ENCODE measurements at regions not wholly inside any gene's neighbourhood (a gene's known extent, or its start where the extent isn't known, plus 50 kb on each side); places are given as distances from the start of the nearest gene placed in this dataset.
"Not testable (repeated sequence)": the region's sequence is repeated elsewhere in the genome, so short reads cannot be mapped to it uniquely, and the experiment has no call there.

DNA sequence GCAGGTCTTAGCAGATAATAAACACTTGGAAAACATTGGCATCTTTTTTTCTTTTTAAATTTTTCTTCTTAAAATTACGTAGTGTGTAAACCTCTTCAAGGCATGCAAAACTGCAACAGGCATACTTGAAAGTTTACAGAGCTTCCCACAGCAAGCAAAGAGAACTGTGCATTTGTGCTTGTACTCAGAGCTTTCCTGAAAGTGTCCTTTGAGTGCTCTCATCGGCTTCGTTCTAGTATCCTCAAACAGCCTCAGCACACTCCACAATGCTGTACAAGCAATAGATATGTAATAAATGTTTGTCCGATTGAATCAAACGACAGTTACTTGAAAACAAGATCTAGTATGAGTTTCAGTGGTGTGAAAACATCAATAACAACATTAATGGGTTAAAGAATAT, 227.5 kb downstream of the PAPSS1 start:
- TF ChIP-seq, protein P1, sequence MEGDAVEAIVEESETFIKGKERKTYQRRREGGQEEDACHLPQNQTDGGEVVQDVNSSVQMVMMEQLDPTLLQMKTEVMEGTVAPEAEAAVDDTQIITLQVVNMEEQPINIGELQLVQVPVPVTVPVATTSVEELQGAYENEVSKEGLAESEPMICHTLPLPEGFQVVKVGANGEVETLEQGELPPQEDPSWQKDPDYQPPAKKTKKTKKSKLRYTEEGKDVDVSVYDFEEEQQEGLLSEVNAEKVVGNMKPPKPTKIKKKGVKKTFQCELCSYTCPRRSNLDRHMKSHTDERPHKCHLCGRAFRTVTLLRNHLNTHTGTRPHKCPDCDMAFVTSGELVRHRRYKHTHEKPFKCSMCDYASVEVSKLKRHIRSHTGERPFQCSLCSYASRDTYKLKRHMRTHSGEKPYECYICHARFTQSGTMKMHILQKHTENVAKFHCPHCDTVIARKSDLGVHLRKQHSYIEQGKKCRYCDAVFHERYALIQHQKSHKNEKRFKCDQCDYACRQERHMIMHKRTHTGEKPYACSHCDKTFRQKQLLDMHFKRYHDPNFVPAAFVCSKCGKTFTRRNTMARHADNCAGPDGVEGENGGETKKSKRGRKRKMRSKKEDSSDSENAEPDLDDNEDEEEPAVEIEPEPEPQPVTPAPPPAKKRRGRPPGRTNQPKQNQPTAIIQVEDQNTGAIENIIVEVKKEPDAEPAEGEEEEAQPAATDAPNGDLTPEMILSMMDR (conservative IDR thresholded peaks at IDR 0.05): no peak
- peak overlapping the region; percentile 59 for H3K27ac ChIP-seq

DNA sequence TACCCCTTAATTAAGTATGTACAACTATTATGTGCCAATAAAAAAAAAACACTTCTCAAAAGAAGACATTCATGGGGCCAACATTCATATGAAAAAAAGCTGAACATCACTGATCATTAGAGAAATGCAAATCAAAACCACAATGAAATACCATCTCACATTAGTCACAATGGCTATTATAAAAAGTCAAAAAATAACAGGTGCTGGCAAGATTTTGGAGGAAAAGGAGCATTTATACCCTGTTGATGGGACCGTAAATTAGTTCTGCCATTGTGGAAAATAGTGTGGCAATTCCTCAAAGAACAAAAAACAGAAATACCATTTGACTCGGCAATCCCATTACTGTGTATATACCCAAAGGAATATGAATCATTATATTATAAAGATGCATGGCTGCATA, 229.9 kb downstream of the PAPSS1 start:
- H3K27ac ChIP-seq: no peak overlapping the region
- TF ChIP-seq, protein P1 (conservative IDR thresholded peaks at IDR 0.05): no peak

DNA sequence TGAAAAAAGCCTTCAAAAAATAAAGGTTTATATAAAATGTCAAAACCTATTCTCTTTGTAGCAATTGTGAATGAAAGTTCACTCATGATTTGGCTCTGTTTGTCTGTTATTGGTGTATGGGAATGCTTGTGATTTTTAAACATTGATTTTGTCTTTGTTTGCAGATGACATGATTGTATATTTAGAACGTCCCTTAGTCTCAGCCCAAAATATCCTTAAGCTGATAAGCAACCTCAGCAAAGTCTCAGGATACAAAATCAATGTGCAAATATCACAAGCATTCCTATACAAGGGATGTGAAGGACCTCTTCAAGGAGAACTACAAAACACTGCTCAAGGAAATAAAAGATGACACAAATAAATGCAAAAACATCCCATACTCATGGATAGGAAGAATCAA, 236.4 kb downstream of the PAPSS1 start:
- H3K27ac ChIP-seq: not testable (repeated sequence)

DNA sequence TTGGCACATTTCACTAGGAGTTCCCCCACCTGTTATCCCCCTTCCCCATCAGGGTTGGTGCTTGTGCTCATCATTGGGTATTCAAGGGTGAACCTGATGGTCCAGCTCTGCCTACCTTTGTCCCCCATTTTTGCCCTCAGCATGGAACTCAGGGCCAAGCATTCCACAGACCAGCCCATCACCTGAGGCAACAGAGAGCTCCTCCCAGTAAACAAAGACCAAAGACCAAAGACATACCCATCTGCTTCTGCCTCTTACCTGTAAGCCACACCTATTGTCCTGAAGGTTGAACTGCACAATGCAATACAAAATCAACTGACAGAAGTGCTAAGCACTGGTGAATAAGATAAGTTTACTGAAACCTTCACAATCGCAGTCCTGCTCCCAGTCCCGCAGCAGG, 237.5 kb downstream of the PAPSS1 start:
- TF ChIP-seq, protein P1 (conservative IDR thresholded peaks at IDR 0.05): no peak

DNA sequence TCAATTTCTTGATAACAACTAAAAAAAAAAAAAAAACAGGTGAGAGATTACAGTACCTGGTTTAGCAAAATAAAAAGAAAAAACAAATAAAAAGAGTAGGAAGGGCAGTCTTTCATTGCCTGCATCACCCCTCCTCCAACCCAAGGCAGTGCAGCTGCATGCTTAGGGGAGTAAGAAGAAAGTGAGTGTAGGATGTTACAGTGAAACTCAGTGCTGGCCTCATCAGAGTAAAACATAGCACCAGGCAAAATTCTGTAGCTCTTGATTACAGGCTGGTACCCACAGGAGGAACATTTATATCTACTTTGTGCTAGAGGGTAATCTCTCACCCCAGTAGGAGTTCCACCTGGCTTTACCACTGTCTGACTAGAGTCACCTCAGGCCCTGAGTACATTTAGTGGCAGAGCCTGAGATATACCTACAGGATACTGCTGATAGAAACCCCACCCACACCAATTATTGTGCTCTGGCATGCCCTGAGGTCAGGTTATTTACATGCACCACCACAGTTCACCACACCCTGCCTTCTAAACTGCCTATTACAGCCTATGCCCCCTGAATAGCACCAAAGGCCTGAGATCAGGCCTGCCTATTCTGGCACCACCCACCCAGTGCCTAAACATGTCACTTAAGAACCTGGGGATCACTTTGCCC, 241.6 kb downstream of the PAPSS1 start:
- H3K27ac ChIP-seq: no peak overlapping the region
- TF ChIP-seq, protein P1 (conservative IDR thresholded peaks at IDR 0.05): no peak

More for the DNA sequence above, 237.5 kb downstream of the PAPSS1 start:
- H3K27ac ChIP-seq: no peak overlapping the region

DNA sequence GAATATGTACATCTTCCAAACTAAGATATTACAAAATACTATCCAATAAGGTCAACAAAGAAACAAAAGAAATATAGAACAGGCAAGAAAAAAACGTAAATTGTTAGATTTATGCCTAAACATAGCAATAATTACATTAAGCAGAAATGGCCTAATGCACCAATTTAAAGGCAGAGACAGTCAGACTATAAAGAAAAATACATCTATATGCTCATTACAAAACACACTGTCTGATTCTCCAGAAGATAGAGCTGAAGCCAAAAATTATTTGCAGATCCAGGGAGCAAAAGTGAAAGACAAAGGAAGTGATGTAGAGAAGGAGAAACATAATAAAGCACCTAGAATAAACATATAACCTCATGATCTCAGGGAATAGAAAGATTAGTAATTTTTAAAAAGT, 246.9 kb downstream of the PAPSS1 start:
- H3K27ac ChIP-seq: peak overlapping the region; percentile 77
- TF ChIP-seq, protein P1 (conservative IDR thresholded peaks at IDR 0.05): no peak

DNA sequence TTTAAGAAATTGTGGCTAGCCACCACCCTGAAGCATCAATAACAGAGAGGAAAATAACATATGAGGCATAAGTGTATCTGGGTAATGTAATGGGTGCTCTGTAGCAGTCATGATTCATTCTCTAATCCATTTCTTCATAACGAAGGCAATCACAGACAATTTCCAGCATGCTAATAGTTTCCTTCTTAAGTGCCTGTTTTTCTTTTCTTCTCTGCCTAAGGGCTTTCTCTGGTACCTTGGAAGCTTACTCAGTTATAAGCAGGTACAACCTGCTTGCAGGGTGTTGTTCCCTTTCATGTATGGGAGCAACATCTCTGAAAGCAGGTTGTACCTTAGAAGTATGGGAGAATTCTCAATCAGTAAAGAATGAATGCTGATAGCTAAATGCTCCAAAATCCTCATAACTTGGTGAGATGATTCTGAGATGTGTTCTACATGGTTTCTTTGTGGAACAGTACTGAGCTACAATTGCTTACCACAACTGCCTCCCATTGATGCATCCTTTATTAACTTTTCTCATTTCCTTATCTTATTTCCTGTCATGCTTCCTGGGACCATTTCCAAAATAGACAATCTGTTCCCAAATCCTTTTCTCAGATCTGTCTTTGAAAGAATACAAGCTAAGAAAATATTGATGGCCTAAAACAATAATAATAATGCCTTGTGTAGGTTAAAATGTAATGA, 247.6 kb downstream of the PAPSS1 start:
- H3K27ac ChIP-seq: peak overlapping the region; percentile 77
- TF ChIP-seq, protein P1 (conservative IDR thresholded peaks at IDR 0.05): no peak

DNA sequence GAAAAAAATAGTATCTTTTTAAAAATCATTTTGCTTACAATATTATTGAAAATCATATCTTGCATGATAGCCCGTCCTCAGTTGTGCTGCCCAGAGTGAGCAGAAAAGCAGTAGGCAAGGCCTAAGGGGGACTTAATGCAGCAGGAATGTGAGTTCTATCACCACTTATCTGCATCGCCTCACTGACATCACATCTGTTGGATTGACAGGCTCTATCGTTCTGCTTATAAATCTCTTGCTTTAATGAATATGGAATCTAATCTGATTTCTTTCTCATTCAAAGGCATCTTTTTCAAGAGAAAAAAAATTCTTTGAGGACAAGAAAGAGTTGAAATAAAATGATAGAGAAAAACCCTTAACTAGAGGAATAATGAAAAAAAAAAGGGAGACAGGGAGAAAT, 249.9 kb downstream of the PAPSS1 start:
- TF ChIP-seq, protein P1 (conservative IDR thresholded peaks at IDR 0.05): no peak
- no peak overlapping the region for H3K27ac ChIP-seq
